Renal cortical epithelial cell (primary cell): ENCODE measurements at regions not wholly inside any gene's neighbourhood (a gene's known extent, or its start where the extent isn't known, plus 50 kb on each side); places are given as distances from the start of the nearest gene placed in this dataset.
A peak's percentile ranks its signal among the peaks of the same experiment; 100 is the strongest.

Experiments
- DNase-seq: peaks from one replicate; pipeline ENCODE4 v3.0.0-alpha.2; 2011; ENCODE audit warnings: low read depth

DNA sequence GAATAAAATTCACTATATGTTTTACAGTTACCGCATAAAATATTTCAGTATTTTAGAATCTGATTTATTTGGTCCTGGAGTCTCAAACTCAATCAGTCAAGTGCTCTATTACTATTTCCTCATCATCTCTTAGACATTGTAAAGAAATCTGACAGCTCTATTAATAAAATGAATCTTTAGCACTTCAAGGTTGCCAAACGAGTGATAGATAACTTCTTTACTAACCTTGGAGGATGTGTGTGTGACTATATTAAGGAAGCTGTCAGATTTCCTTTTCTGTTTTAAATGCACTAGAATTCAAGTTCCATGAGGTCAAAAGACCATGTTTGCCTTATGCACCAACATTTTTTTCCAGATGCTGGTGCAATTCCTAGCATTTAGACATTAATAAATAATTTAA, 389.8 kb upstream of the AZI2 start:
- DNase-seq = no peak

DNA sequence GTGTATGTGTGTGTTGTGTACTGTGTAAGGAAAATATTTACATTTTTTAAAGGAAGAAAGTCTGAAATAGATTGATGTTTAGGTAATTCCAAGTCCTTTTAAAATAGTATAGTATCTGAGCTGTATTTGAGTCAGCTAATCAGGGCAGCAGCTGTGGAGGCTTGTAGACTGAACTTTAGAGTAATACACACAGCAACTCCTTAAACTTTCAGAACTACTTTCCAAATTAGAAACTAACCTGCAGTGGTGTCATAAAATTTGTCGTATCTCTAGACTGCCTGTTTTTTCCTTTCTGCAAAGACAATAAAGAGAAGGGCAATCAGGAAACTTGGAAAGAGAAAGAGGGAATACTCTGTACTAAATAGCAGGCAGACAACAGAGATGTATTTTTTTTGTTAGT, 391.0 kb upstream of the AZI2 start:
- no peak for DNase-seq

DNA sequence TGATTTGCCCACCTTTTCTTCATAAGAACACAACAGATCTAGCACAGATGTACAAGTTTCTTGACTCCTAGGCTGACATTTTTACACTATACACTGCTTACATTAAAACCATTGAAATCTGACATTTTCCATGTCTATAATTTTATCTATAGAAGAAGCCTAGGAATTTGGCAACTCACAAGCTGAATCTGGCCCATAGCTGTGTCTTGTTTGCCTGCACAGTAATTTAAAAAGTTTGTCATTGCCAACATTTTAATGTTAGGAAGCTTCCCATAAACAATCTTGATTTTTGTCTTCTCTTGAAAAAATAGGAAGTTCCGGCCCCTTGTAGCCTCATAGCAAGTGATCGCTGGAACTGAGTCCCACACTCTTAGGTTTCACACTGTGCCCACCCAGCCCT, 394.6 kb upstream of the AZI2 start:
- DNase-seq = no peak

DNA sequence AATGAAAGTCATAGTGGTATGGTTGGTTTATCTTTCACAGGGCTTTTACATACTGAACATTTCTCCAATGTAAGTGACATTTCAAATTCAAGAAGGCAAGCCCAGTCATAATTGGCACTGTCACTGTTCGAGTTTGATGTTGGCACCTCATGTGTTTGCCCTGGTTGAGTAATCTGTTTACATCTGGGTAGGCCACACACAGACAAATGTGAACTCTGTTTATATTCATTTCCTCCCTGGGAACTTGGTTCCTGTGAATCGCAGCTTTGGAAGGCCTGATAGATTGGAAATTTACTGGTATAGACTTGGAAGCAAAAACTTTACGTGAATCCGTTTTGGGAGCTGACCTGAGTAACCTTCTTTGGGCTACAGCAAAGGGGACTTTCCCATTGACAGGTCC, 395.2 kb upstream of the AZI2 start:
- DNase-seq = peak; percentile 26

DNA sequence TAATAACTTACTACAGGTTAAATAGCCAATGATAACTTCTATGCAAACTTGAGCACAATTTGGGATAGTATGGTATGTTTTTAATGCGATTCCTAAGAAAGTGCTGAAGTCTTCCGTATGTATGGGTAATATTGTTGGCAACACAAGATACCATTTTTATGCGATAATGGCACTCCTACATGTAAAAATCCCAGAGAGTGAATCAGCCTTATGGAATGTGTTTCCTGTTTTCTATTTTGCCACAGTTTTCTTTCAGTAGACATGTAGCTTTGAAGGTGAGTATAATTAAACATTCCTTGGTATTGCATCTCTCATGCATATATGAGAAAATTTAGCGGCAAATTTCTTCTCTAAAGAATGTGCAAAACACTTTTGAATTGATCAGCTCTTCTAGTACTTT, 396.8 kb upstream of the AZI2 start:
- DNase-seq = peak; percentile 72

DNA sequence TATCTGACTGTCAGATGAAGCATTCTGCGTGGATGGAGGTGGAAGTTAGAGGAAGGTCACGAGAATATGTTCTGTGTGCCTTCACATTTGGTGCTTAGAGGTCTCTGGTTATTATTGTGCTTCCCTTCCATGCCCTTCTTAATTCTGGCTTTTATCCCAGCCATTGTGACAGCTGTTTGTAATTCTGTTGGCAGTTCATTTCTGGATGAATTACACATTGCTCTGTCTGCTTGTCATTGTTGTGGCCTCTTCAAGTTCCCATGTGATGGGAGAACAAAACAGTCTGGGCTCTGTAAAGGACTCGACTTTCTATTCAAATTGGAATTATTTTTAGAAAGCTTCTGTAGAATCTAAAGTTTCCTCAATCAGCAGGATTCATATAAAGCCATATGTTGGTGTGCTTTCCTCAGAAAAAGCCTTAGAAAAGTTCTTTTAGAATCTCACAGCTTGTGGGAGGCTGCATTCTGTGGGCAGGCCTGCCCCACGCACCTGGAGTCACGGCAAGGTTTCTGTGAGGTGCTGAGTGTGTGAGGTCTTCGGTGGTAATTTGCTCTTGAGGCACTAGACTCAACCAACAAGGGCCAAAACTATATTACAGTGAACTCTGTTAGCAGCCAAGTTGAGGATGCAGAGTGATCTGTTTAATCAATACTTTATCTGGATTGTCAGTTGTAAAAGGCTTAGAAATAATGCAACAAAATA, 397.4 kb upstream of the AZI2 start:
- DNase-seq = peak; percentile 36

DNA sequence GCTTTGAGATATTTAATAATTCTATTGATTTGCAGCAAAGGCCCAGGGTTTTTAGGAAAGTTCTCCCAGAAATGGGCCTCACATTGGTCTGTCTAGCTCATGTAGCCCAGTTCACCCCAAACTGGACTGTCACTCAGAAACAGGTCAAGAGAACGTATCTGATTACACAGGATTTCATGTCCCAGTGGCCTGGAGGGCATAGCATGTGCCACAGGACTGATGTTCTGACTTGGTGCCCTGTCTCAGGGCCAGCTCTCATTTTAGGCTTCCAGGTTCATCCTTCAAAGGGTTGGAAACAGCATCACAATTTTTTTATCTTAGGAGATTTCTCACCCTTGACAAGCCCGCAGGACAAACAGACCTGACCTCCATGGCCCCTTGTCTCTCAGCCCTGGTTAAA, 398.4 kb upstream of the AZI2 start:
- no peak for DNase-seq

DNA sequence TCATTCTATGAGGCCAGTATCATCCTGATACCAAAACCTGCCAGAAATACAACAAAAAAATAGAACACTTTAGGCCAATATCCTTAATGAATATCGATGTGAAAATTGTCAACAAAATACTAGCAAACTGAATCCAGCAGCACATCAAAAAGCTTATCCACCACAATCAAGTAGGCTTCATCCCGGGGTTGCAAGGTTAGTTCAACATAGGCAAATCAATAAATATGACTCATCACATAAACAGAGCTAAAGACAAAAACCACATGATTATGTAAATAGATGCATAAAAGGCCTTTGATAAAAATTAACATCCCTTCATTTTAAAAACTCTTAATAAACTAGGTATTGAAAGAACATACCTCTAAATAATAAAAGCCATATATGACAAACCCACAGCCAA, 403.2 kb upstream of the AZI2 start:
- DNase-seq = no peak

DNA sequence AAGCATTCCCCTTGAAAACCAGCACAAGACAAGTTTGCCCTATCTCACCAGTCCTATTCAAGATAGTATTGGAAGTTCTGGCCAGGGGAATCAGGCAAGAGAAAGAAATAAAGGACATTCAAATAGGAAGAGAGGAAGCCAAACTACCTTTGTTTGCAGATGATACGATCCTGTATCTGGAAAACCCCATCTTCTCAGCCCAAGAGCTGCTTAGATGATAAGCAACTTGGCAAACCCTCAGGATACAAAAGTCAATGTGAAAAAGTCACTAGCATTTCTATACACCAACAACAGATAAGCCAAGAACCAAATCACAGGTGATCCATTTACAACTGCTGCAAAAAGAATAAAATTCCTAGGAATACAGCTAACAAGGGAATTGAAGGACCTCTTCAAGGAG, 403.7 kb upstream of the AZI2 start:
- DNase-seq = no peak

DNA sequence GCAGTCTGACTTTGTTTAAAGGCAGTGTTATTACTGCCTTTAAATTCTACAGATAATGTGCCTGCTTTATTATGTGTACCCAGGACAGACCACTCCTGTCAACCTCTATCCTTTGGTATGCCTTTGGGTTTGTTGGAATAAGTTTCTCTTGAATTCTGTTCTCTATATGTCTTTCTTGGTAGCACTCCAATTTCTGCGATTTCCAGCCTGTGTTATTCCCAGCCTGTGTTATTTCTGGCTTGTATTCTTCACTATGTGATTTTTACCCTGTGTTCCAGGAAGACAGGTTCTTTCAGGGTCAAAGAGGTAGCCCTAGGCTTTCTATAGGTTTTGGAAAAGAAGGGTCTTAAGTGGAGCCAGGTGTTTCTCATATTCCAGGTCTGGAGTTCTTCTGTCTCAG, 407.4 kb upstream of the AZI2 start:
- no peak for DNase-seq

DNA sequence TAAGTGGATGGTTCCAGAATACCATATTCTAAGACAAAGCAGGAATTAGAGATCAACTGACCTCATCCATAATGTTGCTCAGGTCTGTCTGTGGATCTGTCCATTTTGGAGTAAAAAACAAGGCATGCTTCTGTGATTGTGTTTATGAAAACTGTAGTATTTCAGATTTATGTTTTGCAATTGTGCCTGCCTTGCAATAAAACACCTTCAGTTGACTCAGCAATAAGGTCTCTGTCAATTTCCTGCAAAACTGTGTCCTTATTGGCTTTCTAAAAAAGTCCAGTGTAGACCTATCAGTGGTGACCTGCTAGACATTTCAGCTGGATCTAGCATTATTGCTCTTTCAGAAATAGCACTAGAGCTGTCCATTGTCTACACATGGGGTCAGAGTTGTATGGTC, 409.5 kb upstream of the AZI2 start:
- no peak for DNase-seq

DNA sequence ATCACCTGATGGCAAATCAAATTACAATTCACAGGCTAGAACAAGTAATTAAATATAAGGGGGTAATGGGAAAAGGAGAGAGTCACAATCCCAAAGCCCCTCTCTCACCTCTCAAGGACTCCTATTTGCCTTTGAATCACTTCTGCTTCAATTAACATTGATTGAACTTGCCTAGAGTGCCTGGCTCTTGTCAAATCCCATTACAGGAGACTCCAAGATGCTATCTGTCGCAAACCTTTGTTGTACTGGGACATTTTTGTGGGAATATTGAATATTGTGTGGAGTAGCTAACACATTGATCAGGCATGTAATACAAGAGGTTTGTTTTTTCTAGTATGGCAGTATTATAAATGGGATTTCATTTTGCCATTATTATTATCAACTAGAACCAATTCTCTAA, 412.8 kb upstream of the AZI2 start:
- DNase-seq = no peak

DNA sequence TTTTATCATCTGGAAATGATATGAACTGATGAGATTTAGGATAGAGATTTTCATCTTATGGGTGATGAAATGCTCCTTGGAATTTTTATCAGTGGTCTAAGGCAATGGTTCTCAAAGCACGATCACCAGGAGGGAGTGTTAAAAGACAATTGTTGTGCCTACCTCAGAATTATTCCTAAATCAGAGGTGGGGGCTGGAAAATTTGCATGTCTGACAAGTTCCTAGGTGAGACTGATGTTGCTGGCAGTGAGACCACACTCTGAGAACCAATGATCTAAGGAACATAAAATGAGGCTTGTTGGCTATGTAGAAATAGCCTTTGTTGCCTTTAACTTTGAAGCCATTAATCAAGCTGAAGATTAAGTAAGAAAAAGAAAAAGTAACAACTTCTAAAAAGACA, 416.6 kb upstream of the AZI2 start:
- DNase-seq = no peak

DNA sequence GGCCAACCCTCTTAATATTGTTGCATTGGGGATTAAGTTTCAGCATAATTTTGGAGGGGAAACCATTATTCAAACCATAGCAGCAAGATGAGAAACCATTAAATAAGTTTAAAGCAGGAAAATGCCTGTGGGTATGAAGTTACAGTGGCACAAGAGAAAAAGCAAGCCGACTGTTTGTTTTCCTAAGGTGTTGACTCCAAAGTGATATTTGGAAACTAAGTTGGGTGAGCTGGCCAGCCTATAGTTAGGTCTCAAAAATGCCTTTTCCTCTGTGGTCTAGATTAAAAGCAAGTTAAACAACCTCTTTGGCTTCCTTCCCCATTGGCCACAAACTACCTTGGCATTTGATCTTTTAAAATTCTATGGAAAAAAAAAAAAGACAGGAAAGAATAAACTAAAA, 419.8 kb upstream of the AZI2 start:
- DNase-seq = no peak

DNA sequence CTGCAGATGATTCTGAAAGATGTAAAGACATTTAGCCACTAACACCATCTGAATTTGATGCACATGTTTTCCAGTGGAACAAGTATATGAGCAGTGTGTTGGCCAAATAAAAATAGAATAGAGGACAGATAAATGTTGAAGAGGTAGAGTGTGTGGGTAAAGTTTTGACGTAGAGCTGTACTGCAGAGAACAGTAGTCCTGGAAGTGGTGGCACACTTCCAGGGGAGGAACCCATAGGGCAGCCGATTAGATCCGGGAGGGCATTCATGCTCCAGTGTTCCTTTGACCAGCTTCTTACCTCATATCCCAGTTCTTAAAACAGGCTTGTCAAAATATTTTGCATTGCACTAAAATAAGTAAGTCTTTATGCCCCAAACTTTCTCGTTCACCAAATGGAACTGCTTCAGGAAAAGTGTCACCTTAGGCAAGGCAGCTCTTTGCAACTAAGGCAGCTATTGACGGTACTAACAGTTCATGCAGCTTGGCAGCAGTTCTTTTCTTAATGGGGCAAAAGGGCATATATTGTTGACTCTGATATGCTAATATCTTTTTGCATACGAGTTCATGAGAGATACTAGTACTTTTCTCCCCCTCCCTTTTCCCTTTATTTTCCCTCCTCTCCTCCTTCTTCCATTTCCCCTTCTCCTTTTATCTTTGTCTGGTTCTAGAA, 429.3 kb upstream of the AZI2 start:
- DNase-seq = no peak

DNA sequence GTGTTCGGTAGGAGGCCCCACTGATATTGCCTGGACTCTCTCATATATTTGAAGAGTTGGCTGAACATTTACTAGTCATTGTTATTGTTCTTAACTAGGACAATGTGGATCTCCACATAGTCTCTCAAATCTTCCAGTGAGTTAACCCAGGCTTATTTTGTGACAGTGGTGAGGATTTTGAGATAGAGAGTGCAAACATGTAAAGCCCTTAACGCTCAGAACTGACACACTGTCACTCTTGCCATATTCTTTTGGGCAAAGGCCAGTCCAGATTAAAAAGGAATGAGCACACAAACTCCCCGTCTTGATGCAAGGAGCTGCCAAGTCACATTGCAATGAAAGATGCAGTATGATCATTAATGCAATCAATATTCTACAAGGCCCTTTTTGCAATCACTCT, 431.9 kb upstream of the AZI2 start:
- DNase-seq = no peak

DNA sequence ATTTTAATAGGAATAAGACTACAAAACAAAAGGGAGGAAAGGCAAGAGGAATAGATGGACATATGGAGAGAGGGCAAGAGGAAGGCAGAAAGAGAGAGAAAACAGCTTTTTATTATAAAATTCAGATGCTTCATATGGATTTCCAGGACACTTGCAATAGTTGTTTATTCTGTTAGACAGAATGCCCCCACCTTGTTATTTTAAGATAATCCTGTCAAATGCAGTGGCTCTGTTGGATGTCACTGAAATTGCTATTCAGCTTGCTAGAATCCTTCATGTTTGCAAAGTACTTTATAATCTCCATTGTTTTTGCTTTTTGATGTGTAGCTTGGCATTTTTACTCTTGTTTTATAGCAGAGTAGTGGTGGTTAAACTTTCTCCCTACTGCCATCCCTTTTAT, 432.4 kb upstream of the AZI2 start:
- DNase-seq = no peak

DNA sequence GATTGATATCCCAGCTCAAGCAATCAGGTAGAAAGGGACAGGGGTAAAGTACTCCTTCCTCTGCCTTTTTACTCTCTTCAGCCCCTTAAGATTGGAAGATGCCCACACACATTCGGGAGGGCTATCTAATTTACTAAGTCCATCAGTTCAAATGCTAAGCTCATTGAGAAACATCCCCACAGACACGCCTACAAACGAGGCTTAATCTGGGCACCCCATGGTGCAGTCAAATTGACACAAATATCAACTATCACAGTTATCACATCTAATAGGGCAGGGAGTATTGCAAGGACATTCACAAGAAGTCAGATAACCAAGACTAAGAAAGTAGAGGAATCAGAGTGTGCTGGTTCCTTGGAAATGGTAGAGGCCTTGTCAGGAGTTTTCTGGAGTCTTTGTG, 437.8 kb upstream of the AZI2 start:
- no peak for DNase-seq

DNA sequence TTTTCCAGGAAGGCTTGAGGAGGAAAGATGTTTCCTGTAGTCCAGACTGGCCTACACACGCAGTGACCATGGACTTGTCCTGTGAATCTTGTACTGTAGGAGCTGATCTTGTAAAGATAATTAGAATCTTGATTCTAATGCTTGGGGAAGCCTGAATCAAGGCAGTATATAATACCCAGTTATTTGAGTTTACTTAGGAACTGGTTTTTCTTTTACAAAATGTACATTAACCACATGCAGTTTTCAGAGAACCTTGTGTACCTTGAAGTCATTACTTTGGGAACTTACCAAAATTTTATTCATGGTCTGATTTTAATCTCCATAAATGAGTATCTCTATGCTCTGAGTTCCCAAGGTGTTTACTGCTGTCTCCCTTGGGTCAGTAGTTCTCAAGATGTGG, 439.9 kb upstream of the AZI2 start:
- DNase-seq = no peak

DNA sequence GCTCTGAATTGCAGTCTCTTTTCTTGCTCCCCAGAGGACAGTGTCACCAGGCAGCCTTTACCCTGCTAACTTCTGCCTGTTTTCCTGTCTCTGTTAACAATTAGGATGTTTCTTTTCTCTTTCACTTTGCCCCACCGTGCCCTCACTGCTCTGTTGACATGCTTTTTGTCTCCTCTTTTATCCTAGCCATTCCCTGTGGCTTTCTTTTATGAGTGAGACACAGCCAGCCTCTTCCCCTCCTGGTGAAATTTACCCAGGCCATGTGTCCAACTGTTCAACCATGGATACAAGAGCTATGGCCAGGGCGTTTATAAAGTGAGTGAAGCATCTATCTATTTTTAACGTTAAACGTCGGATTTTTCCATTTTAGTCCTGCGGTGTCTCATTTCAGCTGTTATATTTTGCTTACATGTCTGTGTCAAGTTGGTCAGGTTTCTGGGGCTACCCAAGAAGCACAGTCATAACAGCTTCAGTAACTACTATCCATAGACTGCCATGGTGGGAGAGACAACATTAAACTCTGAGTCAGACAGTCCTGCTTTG, 443.2 kb upstream of the AZI2 start:
- peak; percentile 10 for DNase-seq

DNA sequence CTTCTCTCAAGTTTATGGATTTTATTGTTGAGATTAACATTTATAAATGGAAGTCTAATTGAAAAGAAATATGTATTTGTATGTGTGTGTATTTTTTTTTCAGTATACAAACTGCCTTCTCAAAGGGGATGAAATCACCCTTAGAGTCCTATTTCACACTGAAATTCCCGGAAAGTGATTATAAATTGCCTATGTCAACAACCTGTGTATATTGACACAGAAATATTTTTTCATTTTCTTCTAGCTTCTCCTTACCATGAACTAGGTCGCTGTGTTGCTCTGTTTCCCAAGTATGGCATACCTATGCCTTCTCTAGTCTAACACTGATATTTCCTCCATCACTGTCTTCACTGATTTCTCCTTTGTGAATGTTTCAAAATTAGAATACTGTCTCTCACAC, 444.0 kb upstream of the AZI2 start:
- DNase-seq = no peak

DNA sequence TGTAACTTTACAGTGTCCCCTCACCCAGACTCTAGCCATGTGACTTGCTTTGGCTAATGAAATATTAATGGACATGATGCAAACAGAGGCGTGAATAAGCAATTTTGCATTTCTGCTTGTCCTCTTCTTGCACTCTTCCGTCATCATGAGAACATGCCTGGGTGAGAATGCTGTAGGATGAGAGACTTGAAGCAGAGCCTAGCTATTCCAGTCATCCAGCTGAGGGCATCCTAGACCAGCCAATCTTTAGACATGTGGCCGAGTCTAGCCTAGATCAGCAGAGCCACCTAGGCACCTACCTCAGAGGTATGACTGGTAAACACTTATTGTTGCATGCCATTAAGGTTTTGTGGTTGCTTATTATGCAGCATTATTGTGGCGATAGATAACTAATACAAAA, 450.5 kb upstream of the AZI2 start:
- DNase-seq = peak; percentile 38

DNA sequence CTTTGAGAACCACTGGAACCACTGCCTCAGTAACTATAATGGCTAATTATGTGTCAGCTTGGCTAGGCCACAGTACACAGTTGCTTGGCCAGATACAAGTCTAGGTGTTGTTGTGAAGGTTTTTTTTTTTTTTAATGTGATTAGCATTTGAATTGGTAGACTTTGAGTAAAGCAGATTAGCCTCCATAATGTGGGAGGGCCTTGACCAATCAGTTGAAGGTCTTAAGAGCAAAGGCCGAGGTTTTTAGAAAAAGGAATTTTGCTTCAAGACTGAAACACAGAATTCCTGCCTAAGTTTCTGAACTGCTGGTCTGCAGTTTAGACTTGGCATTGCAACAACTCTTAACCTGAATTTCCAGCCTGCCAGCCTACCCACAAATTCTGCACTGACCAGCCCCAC, 451.6 kb upstream of the AZI2 start:
- DNase-seq = no peak

DNA sequence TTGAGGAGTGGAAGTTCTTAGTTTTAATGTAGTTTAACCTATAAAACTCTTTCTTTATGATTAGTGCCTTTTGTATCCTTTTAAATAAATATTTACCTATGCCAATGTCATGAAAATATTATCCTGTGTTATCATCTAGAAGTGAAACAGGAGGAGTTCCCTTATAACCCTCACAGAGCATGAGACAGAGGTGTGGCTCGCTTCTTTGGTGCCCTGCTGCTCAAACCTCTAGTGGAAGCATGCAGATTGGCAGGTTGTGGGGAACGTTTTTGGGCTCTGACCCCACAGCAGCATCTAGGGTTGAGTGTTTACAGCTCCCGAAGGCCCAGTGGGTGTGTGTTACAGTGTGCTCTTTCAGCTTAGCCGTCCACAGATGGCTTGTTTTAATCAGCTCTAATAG, 459.4 kb upstream of the AZI2 start:
- DNase-seq = no peak
